Upper lobe of left lung (tissue), 4 donors: ENCODE measurements at regions not wholly inside any gene's neighbourhood (a gene's known extent, or its start where the extent isn't known, plus 50 kb on each side); places are given as distances from the start of the nearest gene placed in this dataset.
"Not testable (repeated sequence)": the region's sequence is repeated elsewhere in the genome, so short reads cannot be mapped to it uniquely, and the experiment has no call there.

Experiments
- EP300 ChIP-seq, 4 donors: sonication (generic); formaldehyde crosslinking; IDR thresholded peaks; one replicate each; pipeline ENCODE4 v1.5.1; 2017; ENCODE audit warnings: antibody characterized with exemption in 4 of 4, control low read depth in 2 of 4
- POLR2AphosphoS5 ChIP-seq, 2 donors: sonication (generic); formaldehyde crosslinking; IDR thresholded peaks; one replicate each; pipeline ENCODE4 v1.5.1; 2017; ENCODE audit warnings: antibody characterized with exemption in 2 of 2
- TF ChIP-seq, protein P1 (sequence below), 6 experiments: fragments of 450-650 bp in 4 of 6; fragments of 200-600 bp in 2 of 6; sonication (generic) in 2 of 6; IDR thresholded peaks; one replicate each; pipeline ENCODE4 v1.5.1; 2016 to 2019; ENCODE audit warnings: antibody characterized with exemption in 6 of 6

- TF ChIP-seq, protein P1, sequence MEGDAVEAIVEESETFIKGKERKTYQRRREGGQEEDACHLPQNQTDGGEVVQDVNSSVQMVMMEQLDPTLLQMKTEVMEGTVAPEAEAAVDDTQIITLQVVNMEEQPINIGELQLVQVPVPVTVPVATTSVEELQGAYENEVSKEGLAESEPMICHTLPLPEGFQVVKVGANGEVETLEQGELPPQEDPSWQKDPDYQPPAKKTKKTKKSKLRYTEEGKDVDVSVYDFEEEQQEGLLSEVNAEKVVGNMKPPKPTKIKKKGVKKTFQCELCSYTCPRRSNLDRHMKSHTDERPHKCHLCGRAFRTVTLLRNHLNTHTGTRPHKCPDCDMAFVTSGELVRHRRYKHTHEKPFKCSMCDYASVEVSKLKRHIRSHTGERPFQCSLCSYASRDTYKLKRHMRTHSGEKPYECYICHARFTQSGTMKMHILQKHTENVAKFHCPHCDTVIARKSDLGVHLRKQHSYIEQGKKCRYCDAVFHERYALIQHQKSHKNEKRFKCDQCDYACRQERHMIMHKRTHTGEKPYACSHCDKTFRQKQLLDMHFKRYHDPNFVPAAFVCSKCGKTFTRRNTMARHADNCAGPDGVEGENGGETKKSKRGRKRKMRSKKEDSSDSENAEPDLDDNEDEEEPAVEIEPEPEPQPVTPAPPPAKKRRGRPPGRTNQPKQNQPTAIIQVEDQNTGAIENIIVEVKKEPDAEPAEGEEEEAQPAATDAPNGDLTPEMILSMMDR (IDR thresholded peaks at IDR 0.05): not testable (repeated sequence)
- not testable (repeated sequence) for TF ChIP-seq POLR2AphosphoS5, EP300 (IDR thresholded peaks at IDR 0.05)
These were observed 693.3 kb upstream of the NR2F2 start for GRCh38 chr15:95637234-95637633.
